Dendritic cell treated with granulocyte-macrophage colony-stimulating factor and Interleukin-4, amounts not matched to agents 40 ng/mL and 50 ng/mL, for 4 days (primary cell): ENCODE measurements at regions not wholly inside any gene's neighbourhood (a gene's known extent, or its start where the extent isn't known, plus 50 kb on each side); places are given as distances from the start of the nearest gene placed in this dataset.
"Not testable (repeated sequence)": the region's sequence is repeated elsewhere in the genome, so short reads cannot be mapped to it uniquely, and the experiment has no call there.

Experiments
- H3K27ac Mint-ChIP-seq: one replicate; pipeline ENCODE4 v1.8.0; 2022; ENCODE audit warnings: mild to moderate bottlenecking, mixed read lengths
- H3K27me3 Mint-ChIP-seq: one replicate; pipeline ENCODE4 v1.8.0; 2022; ENCODE audit warnings: mild to moderate bottlenecking, mixed read lengths
- H3K36me3 Mint-ChIP-seq: one replicate; pipeline ENCODE4 v1.8.0; 2022; ENCODE audit warnings: low read depth, mixed read lengths
- H3K4me1 Mint-ChIP-seq: one replicate; pipeline ENCODE4 v1.8.0; 2022; ENCODE audit warnings: low read depth, mixed read lengths
- H3K4me3 Mint-ChIP-seq: one replicate; pipeline ENCODE4 v1.8.0; 2022; ENCODE audit warnings: mild to moderate bottlenecking, moderate library complexity, mixed read lengths
- H3K9me3 Mint-ChIP-seq: one replicate; pipeline ENCODE4 v1.8.0; 2022; ENCODE audit warnings: mixed read lengths
- intact Hi-C: fragments of 100-400 bp; cut with micrococcal nuclease; formaldehyde crosslinking; loops from one replicate; pipeline ENCODE4 v1.15.0; 2022

- Mint-ChIP-seq H3K27ac (no peak overlapping the region), H3K4me3 (no peak overlapping the region), H3K9me3 (peaks cover 10% of the 10 kb centered on the region), H3K27me3 (peaks cover 2% of the 10 kb centered on the region), H3K36me3 (no peaks in the 10 kb centered on the region), H3K4me1 (no peaks in the 10 kb centered on the region)
- intact Hi-C loops: no loop called here
Measured at GRCh38 chrX:65828599-65828998, 161.1 kb downstream of the MSN start.

GRCh38 chrX:65825226-65825625 is 157.8 kb downstream of the MSN start:
- H3K27me3 Mint-ChIP-seq, H3K36me3 Mint-ChIP-seq, intact Hi-C loops, H3K9me3 Mint-ChIP-seq, H3K4me1 Mint-ChIP-seq, H3K4me3 Mint-ChIP-seq, H3K27ac Mint-ChIP-seq: not testable (repeated sequence)

- H3K9me3 Mint-ChIP-seq: no peaks in the 10 kb centered on the region
- peak overlapping the region; percentile 77 for H3K4me3 Mint-ChIP-seq
- peak overlapping the region; percentile 70 for H3K27ac Mint-ChIP-seq
- H3K36me3 Mint-ChIP-seq: no peaks in the 10 kb centered on the region
- intact Hi-C loops: no loop called here
- H3K27me3 Mint-ChIP-seq: peaks cover 5% of the 10 kb centered on the region
- no peaks in the 10 kb centered on the region for H3K4me1 Mint-ChIP-seq
Measured at GRCh38 chrX:65821721-65822496, 154.5 kb downstream of the MSN start.

- H3K27ac Mint-ChIP-seq, H3K9me3 Mint-ChIP-seq, H3K27me3 Mint-ChIP-seq, intact Hi-C loops, H3K4me3 Mint-ChIP-seq, H3K4me1 Mint-ChIP-seq, H3K36me3 Mint-ChIP-seq: not testable (repeated sequence)
Measured at GRCh38 chrX:65819983-65820382, 152.5 kb downstream of the MSN start.

GRCh38 chrX:65813245-65813644 is 145.8 kb downstream of the MSN start:
- peaks cover 13% of the 10 kb centered on the region for H3K9me3 Mint-ChIP-seq
- intact Hi-C loops: no loop called here
- peaks cover 9% of the 10 kb centered on the region for H3K4me1 Mint-ChIP-seq
- no peak overlapping the region for H3K27ac Mint-ChIP-seq
- no peaks in the 10 kb centered on the region for H3K27me3 Mint-ChIP-seq
- no peaks in the 10 kb centered on the region for H3K36me3 Mint-ChIP-seq
- H3K4me3 Mint-ChIP-seq: no peak overlapping the region

- H3K4me3 Mint-ChIP-seq: no peak overlapping the region
- peaks cover 13% of the 10 kb centered on the region for H3K9me3 Mint-ChIP-seq
- no peaks in the 10 kb centered on the region for H3K27me3 Mint-ChIP-seq
- no peak overlapping the region for H3K27ac Mint-ChIP-seq
- no peaks in the 10 kb centered on the region for H3K36me3 Mint-ChIP-seq
- H3K4me1 Mint-ChIP-seq: peaks cover 9% of the 10 kb centered on the region
- intact Hi-C loops: no loop called here
Measured at GRCh38 chrX:65811558-65812228, 144.2 kb downstream of the MSN start.
